ENCODE measurements at regions not wholly inside any gene's neighbourhood (a gene's known extent, or its start where the extent isn't known, plus 50 kb on each side); places are given as distances from the start of the nearest gene placed in this dataset.

DNA sequence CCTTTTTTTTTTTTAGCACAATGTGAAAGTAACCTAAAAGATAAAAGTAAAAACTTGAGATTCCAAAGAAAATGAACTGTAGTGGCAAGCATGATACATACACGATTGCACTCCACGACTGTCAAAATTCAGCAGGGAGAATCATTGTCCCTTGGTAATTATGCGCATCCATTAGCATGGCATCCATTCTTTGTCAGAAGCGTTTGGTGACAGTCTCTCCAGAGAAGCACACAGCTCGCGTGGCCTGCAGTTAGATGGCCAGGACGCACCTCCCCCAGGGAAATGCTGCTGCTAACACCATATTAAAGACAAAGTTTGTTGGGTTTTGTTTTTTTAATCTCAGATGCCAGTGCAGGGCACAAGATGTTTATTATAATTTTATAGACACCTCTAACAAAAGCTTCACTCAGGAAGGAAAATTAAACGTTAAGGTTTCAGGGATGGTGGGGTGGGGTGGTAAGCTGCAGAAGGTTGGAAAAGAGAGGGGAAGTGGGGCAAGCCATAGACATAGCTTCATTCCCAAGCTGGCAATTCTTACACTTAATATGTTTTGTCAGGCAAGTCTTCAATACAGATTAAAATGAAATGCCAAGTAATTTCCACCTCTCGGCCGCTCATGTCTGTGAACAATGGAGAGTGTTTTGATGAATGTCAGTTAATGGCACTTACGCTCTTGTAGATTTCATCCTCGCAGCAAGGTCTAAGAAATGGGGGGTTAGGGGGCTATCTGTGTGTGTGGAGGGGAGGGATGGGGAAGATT lies 142.8 kb upstream of the TOPAZ1 start:
- no peak overlapping the region for H3K4me3 ChIP-seq (ENCODE audit: low read depth, low read length)
- DNase-seq = no peak
- H3K27me3 ChIP-seq (replicated peaks; ENCODE audit: control insufficient read depth, insufficient read depth, low read length) = no peaks in the 10 kb centered on the region
- Mint-ChIP-seq H3K27me3 (ENCODE audit: insufficient read depth, unreplicated experiment) (no peaks in the 10 kb centered on the region), H3K4me3 (ENCODE audit: unreplicated experiment) (no peak overlapping the region), H3K27ac (ENCODE audit: unreplicated experiment) (no peak overlapping the region), H3K36me3 (ENCODE audit: insufficient read depth, unreplicated experiment) (no peaks in the 10 kb centered on the region), H3K9me3 (ENCODE audit: unreplicated experiment) (no peaks in the 10 kb centered on the region), H3K4me1 (ENCODE audit: low read depth, unreplicated experiment) (no peaks in the 10 kb centered on the region)
- no TSS peak for BruUV-seq (replicated peaks)
- CTCF ChIA-PET = no interaction called here
- TF ChIP-seq, protein P1, sequence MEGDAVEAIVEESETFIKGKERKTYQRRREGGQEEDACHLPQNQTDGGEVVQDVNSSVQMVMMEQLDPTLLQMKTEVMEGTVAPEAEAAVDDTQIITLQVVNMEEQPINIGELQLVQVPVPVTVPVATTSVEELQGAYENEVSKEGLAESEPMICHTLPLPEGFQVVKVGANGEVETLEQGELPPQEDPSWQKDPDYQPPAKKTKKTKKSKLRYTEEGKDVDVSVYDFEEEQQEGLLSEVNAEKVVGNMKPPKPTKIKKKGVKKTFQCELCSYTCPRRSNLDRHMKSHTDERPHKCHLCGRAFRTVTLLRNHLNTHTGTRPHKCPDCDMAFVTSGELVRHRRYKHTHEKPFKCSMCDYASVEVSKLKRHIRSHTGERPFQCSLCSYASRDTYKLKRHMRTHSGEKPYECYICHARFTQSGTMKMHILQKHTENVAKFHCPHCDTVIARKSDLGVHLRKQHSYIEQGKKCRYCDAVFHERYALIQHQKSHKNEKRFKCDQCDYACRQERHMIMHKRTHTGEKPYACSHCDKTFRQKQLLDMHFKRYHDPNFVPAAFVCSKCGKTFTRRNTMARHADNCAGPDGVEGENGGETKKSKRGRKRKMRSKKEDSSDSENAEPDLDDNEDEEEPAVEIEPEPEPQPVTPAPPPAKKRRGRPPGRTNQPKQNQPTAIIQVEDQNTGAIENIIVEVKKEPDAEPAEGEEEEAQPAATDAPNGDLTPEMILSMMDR (IDR thresholded peaks at IDR 0.05; ENCODE audit: insufficient read depth in 1 of 2, low read depth in 1 of 2, low read length in 1 of 2, severe bottlenecking in 1 of 2, unreplicated experiment in 1 of 2) = no peak
- intact Hi-C loops (cut with micrococcal nuclease; ENCODE audit: unreplicated experiment) = no loop called here
- H3K9me3 ChIP-seq = no peaks in the 10 kb centered on the region
- POLR2A ChIA-PET = no interaction called here
- H3K36me3 ChIP-seq (ENCODE audit: control insufficient read depth, insufficient read depth, low read length) = no peaks in the 10 kb centered on the region
- peaks cover 16% of the 10 kb centered on the region for H3K4me1 ChIP-seq

DNA sequence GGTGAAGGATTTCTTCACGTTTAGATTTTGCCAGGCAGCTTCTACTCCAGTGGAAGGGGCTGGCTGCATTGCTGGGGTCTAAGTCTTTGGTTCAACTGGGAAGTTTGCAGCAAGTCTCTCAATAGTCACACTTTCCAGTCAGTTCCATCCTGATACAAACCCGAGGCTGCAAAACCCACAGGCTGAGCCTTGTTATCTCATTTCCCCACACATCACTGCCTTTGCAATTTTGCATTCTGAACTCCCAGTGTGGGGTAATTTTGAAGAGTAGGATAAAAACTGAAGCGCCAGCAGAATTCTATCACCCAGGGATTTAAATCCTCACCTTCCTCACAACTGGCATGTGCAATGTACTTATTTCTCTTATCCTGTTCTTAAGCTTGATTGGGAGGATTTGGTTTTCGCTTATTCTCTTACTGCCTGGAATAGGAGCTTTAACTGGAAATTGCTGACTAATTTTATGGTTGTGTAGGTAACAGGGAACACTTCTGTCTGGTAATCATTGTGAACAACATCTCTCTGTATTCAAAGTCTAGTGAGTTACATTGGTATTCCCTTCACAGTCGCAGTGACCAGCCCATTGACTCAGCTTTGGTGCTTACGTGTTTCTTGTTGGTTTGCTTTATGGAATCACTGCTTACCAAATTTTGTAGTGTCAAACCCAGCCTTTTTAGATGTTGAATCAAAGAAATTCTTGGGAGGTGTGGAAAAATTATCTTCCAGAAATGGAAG lies 142.0 kb upstream of the TOPAZ1 start:
- no peak for DNase-seq
- POLR2A ChIA-PET = interaction anchor here (0.6 kb wide), 1 partner anchor 18 kb away, joined by 3 read pairs; no protein-coding TSS in a partner anchor
- no peaks in the 10 kb centered on the region for H3K27me3 Mint-ChIP-seq (ENCODE audit: insufficient read depth, unreplicated experiment)
- intact Hi-C loops (cut with micrococcal nuclease; ENCODE audit: unreplicated experiment) = no loop called here
- BruUV-seq (replicated peaks) = no TSS peak
- H3K4me1 ChIP-seq = peaks cover 16% of the 10 kb centered on the region
- H3K36me3 ChIP-seq (ENCODE audit: control insufficient read depth, insufficient read depth, low read length) = no peaks in the 10 kb centered on the region
- no peaks in the 10 kb centered on the region for H3K9me3 Mint-ChIP-seq (ENCODE audit: unreplicated experiment)
- TF ChIP-seq, protein P1 (IDR thresholded peaks at IDR 0.05; ENCODE audit: insufficient read depth in 1 of 2, low read depth in 1 of 2, low read length in 1 of 2, severe bottlenecking in 1 of 2, unreplicated experiment in 1 of 2) = no peak
- no peak overlapping the region for H3K4me3 ChIP-seq (ENCODE audit: low read depth, low read length)
- H3K27me3 ChIP-seq (replicated peaks; ENCODE audit: control insufficient read depth, insufficient read depth, low read length) = no peaks in the 10 kb centered on the region
- peak overlapping the region; percentile 61 for H3K27ac Mint-ChIP-seq (ENCODE audit: unreplicated experiment)
- no peaks in the 10 kb centered on the region for H3K36me3 Mint-ChIP-seq (ENCODE audit: insufficient read depth, unreplicated experiment)
- no peaks in the 10 kb centered on the region for H3K4me1 Mint-ChIP-seq (ENCODE audit: low read depth, unreplicated experiment)
- no peak overlapping the region for H3K4me3 Mint-ChIP-seq (ENCODE audit: unreplicated experiment)
- no peaks in the 10 kb centered on the region for H3K9me3 ChIP-seq
- CTCF ChIA-PET = interaction anchor here (0.6 kb wide), 2 partner anchors 135 to 478 kb away, joined by 4 to 5 read pairs; no protein-coding TSS in a partner anchor

DNA sequence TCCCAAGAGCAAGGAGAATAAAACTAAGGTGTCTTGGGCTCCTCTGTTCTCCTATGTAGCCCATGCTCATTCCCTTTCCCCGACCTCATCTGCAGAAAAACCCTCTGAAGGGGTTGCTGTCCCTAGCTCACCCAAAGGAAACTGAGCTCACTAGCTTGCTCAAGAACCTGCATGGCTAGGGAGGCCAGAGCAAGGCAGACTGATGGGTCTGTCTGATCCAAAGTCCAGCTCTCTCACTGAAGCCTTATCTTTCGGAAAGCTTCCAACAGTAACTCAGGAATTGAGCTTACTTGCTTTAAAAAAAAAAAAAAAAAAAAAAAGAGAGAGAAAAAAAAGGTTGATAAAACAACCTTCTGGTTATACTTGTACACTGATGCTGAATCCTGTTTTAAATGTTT lies 141.4 kb upstream of the TOPAZ1 start:
- peak; percentile 35 to 62 for DNase-seq
- H3K4me1 Mint-ChIP-seq (ENCODE audit: low read depth, unreplicated experiment) = no peaks in the 10 kb centered on the region
- no peaks in the 10 kb centered on the region for H3K27me3 Mint-ChIP-seq (ENCODE audit: insufficient read depth, unreplicated experiment)
- H3K27me3 ChIP-seq (replicated peaks; ENCODE audit: control insufficient read depth, insufficient read depth, low read length) = no peaks in the 10 kb centered on the region
- H3K4me3 Mint-ChIP-seq (ENCODE audit: unreplicated experiment) = no peak overlapping the region
- no peaks in the 10 kb centered on the region for H3K36me3 Mint-ChIP-seq (ENCODE audit: insufficient read depth, unreplicated experiment)
- peaks cover 16% of the 10 kb centered on the region for H3K4me1 ChIP-seq
- no peak overlapping the region for H3K4me3 ChIP-seq (ENCODE audit: low read depth, low read length)
- intact Hi-C loops (cut with micrococcal nuclease; ENCODE audit: unreplicated experiment) = no loop called here
- H3K9me3 Mint-ChIP-seq (ENCODE audit: unreplicated experiment) = no peaks in the 10 kb centered on the region
- no peaks in the 10 kb centered on the region for H3K9me3 ChIP-seq
- H3K36me3 ChIP-seq (ENCODE audit: control insufficient read depth, insufficient read depth, low read length) = no peaks in the 10 kb centered on the region
- ChIA-PET CTCF (interaction anchor here (0.6 kb wide), 2 partner anchors 134 to 478 kb away, joined by 4 to 5 read pairs; no protein-coding TSS in a partner anchor), POLR2A (interaction anchor here (0.5 to 0.6 kb wide), 3 partner anchors 10 to 548 kb away, joined by 3 to 4 read pairs (median 4); partner anchors contain the start of gene ZNF35)
- peak overlapping the region; percentile 61 for H3K27ac Mint-ChIP-seq (ENCODE audit: unreplicated experiment)
- TF ChIP-seq, protein P1 (IDR thresholded peaks at IDR 0.05; ENCODE audit: insufficient read depth in 1 of 2, low read depth in 1 of 2, low read length in 1 of 2, severe bottlenecking in 1 of 2, unreplicated experiment in 1 of 2) = no peak
- BruUV-seq (replicated peaks) = no TSS peak

Measured in Caco-2 (cell line).